Large intestine (tissue), 3 donors: ENCODE measurements at regions not wholly inside any gene's neighbourhood (a gene's known extent, or its start where the extent isn't known, plus 50 kb on each side); places are given as distances from the start of the nearest gene placed in this dataset.

ENCODE experiments used
- DNase-seq, 2 donors: peaks; one replicate each; pipeline versions ENCODE4 v3.0.0 to v3.0.0-alpha.2; 2013
- H3K27ac ChIP-seq: one replicate; pipeline ENCODE4 v1.5.1; 2013; ENCODE audit warnings: low read length
- H3K27me3 ChIP-seq: 2 replicates; pipeline ENCODE4 v1.6.1; 2013; ENCODE audit warnings: low read length; ENCODE audit not compliant: control insufficient read depth, insufficient read depth
- H3K36me3 ChIP-seq: 2 replicates; pipeline ENCODE4 v1.6.1; 2013; ENCODE audit warnings: low read length; ENCODE audit not compliant: control insufficient read depth, insufficient read depth
- H3K4me1 ChIP-seq: one replicate; pipeline ENCODE4 v1.6.1; 2013; ENCODE audit warnings: low read length; ENCODE audit not compliant: control insufficient read depth, insufficient read depth
- H3K4me3 ChIP-seq: one replicate; pipeline ENCODE4 v1.5.1; 2013; ENCODE audit warnings: low read length
- H3K9me3 ChIP-seq: one replicate; pipeline ENCODE4 v1.6.1; 2013; ENCODE audit warnings: mild to moderate bottlenecking, low read depth, low read length, moderate library complexity; ENCODE audit not compliant: control insufficient read depth
- WGBS: methylation state at CpG from one replicate; pipeline ENCODE4 v1.1.5; 2013; ENCODE audit warnings: low lambda C conversion rate; ENCODE audit not compliant: insufficient coverage; 5-methylcytosine and 5-hydroxymethylcytosine counted together

GRCh38 chr1:24992761-24993211 is 62.7 kb upstream of the RUNX3 start:
- no peaks in the 10 kb centered on the region for H3K4me1 ChIP-seq
- H3K27ac ChIP-seq: no peak overlapping the region
- H3K4me3 ChIP-seq: no peak overlapping the region
- no peaks in the 10 kb centered on the region for H3K9me3 ChIP-seq
- no peaks in the 10 kb centered on the region for H3K36me3 ChIP-seq
- peaks cover 32% of the 10 kb centered on the region for H3K27me3 ChIP-seq
- DNase-seq: no peak
- WGBS: 69% methylated on average over 3 of the region's 12 CpGs

- H3K27ac ChIP-seq: no peak overlapping the region
- WGBS: 100% methylated on average over 1 of the region's 11 CpGs
- H3K27me3 ChIP-seq: peaks cover 32% of the 10 kb centered on the region
- no peak overlapping the region for H3K4me3 ChIP-seq
- DNase-seq: no peak
- H3K9me3 ChIP-seq: no peaks in the 10 kb centered on the region
- no peaks in the 10 kb centered on the region for H3K36me3 ChIP-seq
- H3K4me1 ChIP-seq: no peaks in the 10 kb centered on the region
These were observed 62.2 kb upstream of the RUNX3 start for GRCh38 chr1:24992124-24992760.

- Histone ChIP-seq H3K4me1 (no peaks in the 10 kb centered on the region), H3K27ac (no peak overlapping the region), H3K36me3 (no peaks in the 10 kb centered on the region), H3K9me3 (no peaks in the 10 kb centered on the region), H3K4me3 (no peak overlapping the region), H3K27me3 (peaks cover 32% of the 10 kb centered on the region)
- no CpG with 5 or more reads among the region's 7 CpGs for WGBS
- DNase-seq: no peak
These were observed 61.6 kb upstream of the RUNX3 start for GRCh38 chr1:24991697-24992096.

DNA sequence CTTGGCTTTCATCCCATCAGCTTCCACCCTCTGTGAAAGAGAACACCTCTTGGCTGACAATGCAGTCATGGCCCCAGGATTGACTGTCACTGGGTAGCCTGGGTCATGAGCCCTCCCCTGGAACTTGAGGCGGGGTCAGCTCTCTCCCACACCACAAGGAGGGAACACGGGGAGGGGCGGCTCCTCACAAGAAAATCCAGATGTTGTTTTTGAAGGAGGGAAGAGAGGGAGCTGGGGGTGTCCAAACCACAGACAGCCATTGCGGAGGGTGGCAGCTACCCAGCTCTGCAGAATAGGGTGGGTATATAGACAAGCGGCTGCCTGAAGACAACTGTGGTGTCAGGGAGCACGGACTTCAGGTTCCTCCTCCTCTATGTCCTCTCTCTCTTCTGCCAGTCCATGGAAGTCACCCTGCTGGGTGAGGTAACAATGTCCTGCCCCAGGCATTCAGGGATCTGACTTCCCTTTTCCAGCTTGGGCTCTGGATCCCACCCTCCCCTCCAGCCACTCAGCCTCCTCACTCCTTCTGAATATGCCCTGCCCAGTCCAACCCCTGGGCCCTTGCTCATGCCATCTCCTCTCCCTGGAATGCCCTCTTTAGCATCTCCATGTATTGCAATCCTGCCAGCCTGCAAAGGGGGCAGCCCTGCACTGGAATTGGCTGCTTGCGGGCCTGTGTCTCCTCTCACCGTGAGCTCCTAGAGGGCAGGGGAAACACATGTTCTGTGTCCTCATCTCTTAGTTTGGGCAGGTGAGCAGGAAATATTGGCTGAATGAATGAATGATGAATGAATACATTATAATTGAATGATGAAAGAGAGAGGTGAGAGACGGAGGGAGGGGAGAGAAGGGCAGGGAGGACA is 60.9 kb upstream of the RUNX3 start:
- Histone ChIP-seq H3K27me3 (peaks cover 32% of the 10 kb centered on the region), H3K4me3 (no peak overlapping the region), H3K27ac (no peak overlapping the region), H3K9me3 (no peaks in the 10 kb centered on the region), H3K36me3 (no peaks in the 10 kb centered on the region), H3K4me1 (no peaks in the 10 kb centered on the region)
- DNase-seq: no peak
- WGBS: no CpG with 5 or more reads among the region's 9 CpGs

DNA sequence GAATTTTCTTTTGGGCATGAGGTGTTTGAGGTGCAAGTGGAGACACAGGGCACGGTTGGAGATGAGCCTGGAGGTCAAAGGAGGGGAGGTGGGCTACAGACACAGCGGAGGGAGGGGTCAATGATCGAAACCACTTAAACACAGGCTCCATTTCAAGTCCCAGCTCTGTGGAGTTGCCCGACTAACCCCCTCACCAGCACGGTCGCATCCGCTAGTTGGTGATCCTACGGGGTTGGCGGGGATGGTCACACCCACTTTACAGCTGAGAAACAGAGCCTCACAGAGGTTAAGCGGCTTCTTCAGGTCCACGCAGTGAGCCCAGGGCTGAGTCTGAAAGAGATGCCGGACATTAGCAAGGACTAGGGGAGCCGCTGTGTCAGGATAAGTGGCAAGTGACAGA is 60.1 kb upstream of the RUNX3 start:
- Histone ChIP-seq H3K9me3 (no peaks in the 10 kb centered on the region), H3K4me1 (no peaks in the 10 kb centered on the region), H3K36me3 (no peaks in the 10 kb centered on the region), H3K27me3 (peaks cover 32% of the 10 kb centered on the region), H3K4me3 (no peak overlapping the region), H3K27ac (no peak overlapping the region)
- DNase-seq: no peak
- WGBS: no CpG with 5 or more reads among the region's 13 CpGs

GRCh38 chr1:24989082-24989481 is 59.0 kb upstream of the RUNX3 start:
- Histone ChIP-seq H3K9me3 (no peaks in the 10 kb centered on the region), H3K27ac (no peak overlapping the region), H3K4me3 (no peak overlapping the region), H3K36me3 (no peaks in the 10 kb centered on the region), H3K4me1 (no peaks in the 10 kb centered on the region), H3K27me3 (peaks cover 32% of the 10 kb centered on the region)
- no peak for DNase-seq
- no CpG with 5 or more reads among the region's 2 CpGs for WGBS

DNA sequence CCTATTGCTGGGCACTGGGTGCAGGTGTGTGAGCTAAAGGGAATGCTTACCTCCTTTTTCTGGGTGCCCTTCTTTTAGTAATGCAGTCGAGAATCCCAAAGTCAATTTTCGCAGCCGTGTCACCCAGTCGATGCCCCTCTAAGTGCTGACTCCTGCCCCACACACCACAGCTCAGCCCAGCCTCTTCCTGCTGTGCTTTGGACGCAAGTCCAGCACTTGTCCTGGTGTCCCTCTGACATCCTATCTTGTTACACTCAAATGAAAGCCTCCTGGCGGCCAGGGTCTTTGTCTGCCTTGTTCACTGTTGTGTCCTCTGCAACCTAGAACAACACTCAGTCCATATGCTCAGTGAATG is 58.5 kb upstream of the RUNX3 start:
- Histone ChIP-seq H3K27me3 (peaks cover 32% of the 10 kb centered on the region), H3K9me3 (no peaks in the 10 kb centered on the region), H3K4me3 (no peak overlapping the region), H3K27ac (no peak overlapping the region), H3K36me3 (no peaks in the 10 kb centered on the region), H3K4me1 (no peaks in the 10 kb centered on the region)
- DNase-seq: no peak
- WGBS: no CpG with 5 or more reads among the region's 6 CpGs

- H3K4me3 ChIP-seq: no peak overlapping the region
- DNase-seq: no peak
- peaks cover 32% of the 10 kb centered on the region for H3K27me3 ChIP-seq
- H3K27ac ChIP-seq: no peak overlapping the region
- no peaks in the 10 kb centered on the region for H3K4me1 ChIP-seq
- H3K9me3 ChIP-seq: no peaks in the 10 kb centered on the region
- H3K36me3 ChIP-seq: no peaks in the 10 kb centered on the region
- no CpG with 5 or more reads among the region's 5 CpGs for WGBS
These were observed 57.9 kb upstream of the RUNX3 start for GRCh38 chr1:24987875-24988557.

- DNase-seq: no peak
- WGBS: no CpG with 5 or more reads among the region's 11 CpGs
- H3K4me1 ChIP-seq: no peaks in the 10 kb centered on the region
- no peak overlapping the region for H3K27ac ChIP-seq
- H3K4me3 ChIP-seq: no peak overlapping the region
- H3K27me3 ChIP-seq: peaks cover 31% of the 10 kb centered on the region
- no peaks in the 10 kb centered on the region for H3K36me3 ChIP-seq
- H3K9me3 ChIP-seq: no peaks in the 10 kb centered on the region
These were observed 57.3 kb upstream of the RUNX3 start for GRCh38 chr1:24987424-24987823.

GRCh38 chr1:24986372-24986965 is 56.4 kb upstream of the RUNX3 start:
- no peaks in the 10 kb centered on the region for H3K9me3 ChIP-seq
- DNase-seq: no peak
- no peak overlapping the region for H3K27ac ChIP-seq
- H3K27me3 ChIP-seq: peaks cover 23% of the 10 kb centered on the region
- H3K36me3 ChIP-seq: no peaks in the 10 kb centered on the region
- H3K4me1 ChIP-seq: no peaks in the 10 kb centered on the region
- WGBS: no CpG with 5 or more reads among the region's 2 CpGs
- no peak overlapping the region for H3K4me3 ChIP-seq
